CD14-positive monocyte (primary cell): ENCODE measurements at regions not wholly inside any gene's neighbourhood (a gene's known extent, or its start where the extent isn't known, plus 50 kb on each side); places are given as distances from the start of the nearest gene placed in this dataset.

ENCODE experiments used
- DNase-seq, 3 donors: peaks; one replicate each; pipeline ENCODE4 v3.0.0-alpha.2; 2011 to 2022
- H2AFZ ChIP-seq: 2 replicates; pipeline ENCODE4 v1.6.0; 2012; ENCODE audit warnings: mild to moderate bottlenecking, low read depth, low read length, inconsistent platforms; ENCODE audit not compliant: insufficient read depth, poor library complexity, severe bottlenecking
- H3K27ac ChIP-seq, 2 donors: 1 replicate in 1 of 2; 2 replicates in 1 of 2; pipeline ENCODE4 v1.5.1; 2012 to 2013; ENCODE audit warnings: low read length in 2 of 2, control low read depth in 1 of 2, inconsistent platforms in 1 of 2, low read depth in 1 of 2, mild to moderate bottlenecking in 1 of 2
- H3K27me3 ChIP-seq, 2 donors: one replicate each; pipeline versions ENCODE4 v1.6.0 to v1.6.1; 2011 to 2013; ENCODE audit warnings: low read length in 2 of 2; ENCODE audit not compliant: control insufficient read depth in 2 of 2, insufficient read depth in 2 of 2
- H3K36me3 ChIP-seq, 2 donors: replicated peaks in 1 of 2; 1 replicate in 1 of 2; 2 replicates in 1 of 2; pipeline versions ENCODE4 v1.5.1 to v1.6.1; 2012 to 2013; ENCODE audit warnings: low read length in 2 of 2, control low read depth in 1 of 2, inconsistent platforms in 1 of 2, mild to moderate bottlenecking in 1 of 2; ENCODE audit not compliant: insufficient read depth in 2 of 2, control insufficient read depth in 1 of 2
- H3K4me1 ChIP-seq, 2 donors: 1 replicate in 1 of 2; 2 replicates in 1 of 2; pipeline versions ENCODE4 v1.5.1 to v1.6.1; 2012 to 2013; ENCODE audit warnings: low read length in 2 of 2, control low read depth in 1 of 2, inconsistent platforms in 1 of 2, mild to moderate bottlenecking in 1 of 2, moderate library complexity in 1 of 2; ENCODE audit not compliant: insufficient read depth in 2 of 2, control insufficient read depth in 1 of 2
- H3K4me2 ChIP-seq: replicated peaks from 2 replicates; pipeline ENCODE3; 2012; ENCODE audit warnings: low read length, moderate library complexity, mild to moderate bottlenecking; ENCODE audit not compliant: poor library complexity, severe bottlenecking; ENCODE audit errors: extremely low read depth
- H3K4me3 ChIP-seq, 3 experiments: fragments of 200-600 bp in 1 of 3; sonication (generic) in 1 of 3; replicated peaks in 1 of 3; 1 replicate in 2 of 3; 2 replicates in 1 of 3; pipeline ENCODE4 v1.5.1; 2011 to 2013; ENCODE audit warnings: low read length in 3 of 3, mild to moderate bottlenecking in 3 of 3, control low read depth in 2 of 3, low read depth in 2 of 3, inconsistent platforms in 1 of 3, moderate library complexity in 1 of 3
- H3K79me2 ChIP-seq: 2 replicates; pipeline ENCODE4 v1.6.0; 2012; ENCODE audit warnings: mild to moderate bottlenecking, control low read depth, inconsistent platforms, low read length, moderate library complexity; ENCODE audit not compliant: insufficient read depth
- H3K9ac ChIP-seq: 2 replicates; pipeline ENCODE4 v1.6.0; 2017; ENCODE audit warnings: low read length, mild to moderate bottlenecking; ENCODE audit not compliant: insufficient read depth, poor library complexity, severe bottlenecking
- H3K9me3 ChIP-seq, 2 donors: replicated peaks in 1 of 2; 1 replicate in 1 of 2; 2 replicates in 1 of 2; pipeline versions ENCODE4 v1.5.1 to v1.6.1; 2012 to 2013; ENCODE audit warnings: low read length in 2 of 2, control low read depth in 1 of 2; ENCODE audit not compliant: control insufficient read depth in 1 of 2, insufficient read depth in 1 of 2
- H4K20me1 ChIP-seq: 2 replicates; pipeline ENCODE4 v1.6.0; 2012; ENCODE audit warnings: mild to moderate bottlenecking, low read length, control low read depth, moderate library complexity; ENCODE audit not compliant: insufficient read depth
- H3K27ac Mint-ChIP-seq, 7 donors: one replicate each; pipeline ENCODE4 v1.8.0; 2020; ENCODE audit warnings: mild to moderate bottlenecking in 7 of 7, mixed read lengths in 7 of 7, moderate library complexity in 6 of 7, inconsistent platforms in 2 of 7
- H3K27me3 Mint-ChIP-seq, 3 donors: one replicate each; pipeline ENCODE4 v1.8.0; 2021 to 2022; ENCODE audit warnings: low read depth in 3 of 3, mild to moderate bottlenecking in 3 of 3, mixed read lengths in 3 of 3, moderate library complexity in 3 of 3, inconsistent platforms in 1 of 3
- H3K36me3 Mint-ChIP-seq, 2 donors: one replicate each; pipeline ENCODE4 v1.8.0; 2020; ENCODE audit warnings: mixed read lengths in 2 of 2, inconsistent platforms in 1 of 2, mild to moderate bottlenecking in 1 of 2
- H3K4me1 Mint-ChIP-seq: one replicate; pipeline ENCODE4 v1.8.0; 2020; ENCODE audit warnings: mild to moderate bottlenecking, mixed read lengths
- H3K4me3 Mint-ChIP-seq, 2 donors: one replicate each; pipeline ENCODE4 v1.8.0; 2020; ENCODE audit warnings: mild to moderate bottlenecking in 2 of 2, mixed read lengths in 2 of 2, moderate library complexity in 1 of 2
- H3K9me3 Mint-ChIP-seq, 7 donors: one replicate each; pipeline ENCODE4 v1.8.0; 2020 to 2022; ENCODE audit warnings: mixed read lengths in 7 of 7, mild to moderate bottlenecking in 6 of 7, moderate library complexity in 6 of 7, inconsistent platforms in 2 of 7
- CTCF ChIP-seq: fragments of 200-600 bp; IDR thresholded peaks from one replicate; pipeline ENCODE4 v1.8.0; 2022; ENCODE audit warnings: antibody characterized with exemption, mild to moderate bottlenecking
- WGBS: methylation state at CpG from one replicate; pipeline ENCODE4 v1.1.5; 2013; ENCODE audit warnings: missing lambda C conversion rate; ENCODE audit not compliant: insufficient coverage; 5-methylcytosine and 5-hydroxymethylcytosine counted together
- intact Hi-C, 2 donors: fragments of 100-400 bp; cut with micrococcal nuclease; formaldehyde crosslinking; loops; one replicate each; pipeline versions ENCODE4 v1.15.0 to v1.15.1; 2023

DNA sequence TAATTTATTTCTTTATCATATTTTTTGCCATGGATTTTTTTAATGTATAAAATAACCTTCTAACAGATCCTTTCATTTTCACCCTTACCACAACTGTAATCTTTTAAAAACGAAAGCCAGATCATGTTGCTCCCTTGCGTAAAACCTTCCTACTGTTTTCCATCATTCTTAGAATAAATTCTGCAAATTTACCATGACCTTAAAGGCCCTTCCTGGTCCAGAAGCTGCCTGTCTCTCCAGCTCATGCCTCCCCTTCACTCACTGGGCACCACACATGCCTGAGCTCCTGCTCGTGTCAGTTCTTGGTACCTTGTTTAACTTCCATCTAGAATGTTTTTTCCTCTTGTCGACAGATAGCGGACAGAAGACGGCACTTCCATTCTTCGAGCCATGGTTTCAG is 245.0 kb upstream of the CDH5 start:
- Mint-ChIP-seq H3K27me3 (peaks cover 2 to 10% (median 8%) of the 10 kb centered on the region in 3 donors), H3K36me3 (no peaks in the 10 kb centered on the region), H3K27ac (peak overlapping the region in 1 of 7 donors; percentile 33), H3K9me3 (peaks cover 0 to 3% (median 0%) of the 10 kb centered on the region in 7 donors), H3K4me1 (no peaks in the 10 kb centered on the region), H3K4me3 (no peak overlapping the region)
- no peaks in the 10 kb centered on the region for H3K4me1 ChIP-seq
- H2AFZ ChIP-seq: no peak overlapping the region
- H3K9ac ChIP-seq: no peak overlapping the region
- no peak overlapping the region for H3K4me2 ChIP-seq
- no peak for TF ChIP-seq CTCF
- intact Hi-C loops: no loop called here
- no peaks in the 10 kb centered on the region for H3K9me3 ChIP-seq
- no peaks in the 10 kb centered on the region for H4K20me1 ChIP-seq
- H3K36me3 ChIP-seq: no peaks in the 10 kb centered on the region
- H3K4me3 ChIP-seq: no peak overlapping the region
- WGBS: 98% methylated on average over 6 of the region's 7 CpGs
- DNase-seq: no peak
- peaks cover 8 to 12% of the 10 kb centered on the region in 2 donors for H3K27me3 ChIP-seq
- no peaks in the 10 kb centered on the region for H3K79me2 ChIP-seq
- H3K27ac ChIP-seq: no peak overlapping the region

- Histone ChIP-seq H3K79me2 (no peaks in the 10 kb centered on the region), H3K4me2 (no peak overlapping the region), H4K20me1 (no peaks in the 10 kb centered on the region), H3K36me3 (no peaks in the 10 kb centered on the region), H3K27me3 (peaks cover 6 to 10% of the 10 kb centered on the region in 2 donors), H3K9ac (no peak overlapping the region), H3K9me3 (no peaks in the 10 kb centered on the region), H3K4me3 (no peak overlapping the region), H3K4me1 (no peaks in the 10 kb centered on the region), H2AFZ (no peak overlapping the region), H3K27ac (no peak overlapping the region)
- H3K9me3 Mint-ChIP-seq: peaks cover 0 to 4% (median 2%) of the 10 kb centered on the region in 7 donors
- H3K27me3 Mint-ChIP-seq: peaks cover 2 to 5% (median 5%) of the 10 kb centered on the region in 3 donors
- no peaks in the 10 kb centered on the region for H3K36me3 Mint-ChIP-seq
- intact Hi-C loops: no loop called here
- no CpG with 5 or more reads among the region's 3 CpGs for WGBS
- TF ChIP-seq CTCF: no peak
- H3K4me3 Mint-ChIP-seq: no peak overlapping the region
- H3K27ac Mint-ChIP-seq: no peak overlapping the region
- H3K4me1 Mint-ChIP-seq: no peaks in the 10 kb centered on the region
- DNase-seq: no peak
Measured at GRCh38 chr16:66120656-66121055, 245.8 kb upstream of the CDH5 start.
